HG03064 (cell line): ENCODE measurements at regions not wholly inside any gene's neighbourhood (a gene's known extent, or its start where the extent isn't known, plus 50 kb on each side); places are given as distances from the start of the nearest gene placed in this dataset.

Experiments used
- ATAC-seq: cut with Tn5 transposase; IDR thresholded peaks from one replicate; pipeline ENCODE4 v1.9.1; 2021; ENCODE audit warnings: low read depth; ENCODE audit not compliant: unreplicated experiment

GRCh38 chr13:106804991-106805390 lies 237.1 kb upstream of the ARGLU1 start:
- ATAC-seq, result no peak

DNA sequence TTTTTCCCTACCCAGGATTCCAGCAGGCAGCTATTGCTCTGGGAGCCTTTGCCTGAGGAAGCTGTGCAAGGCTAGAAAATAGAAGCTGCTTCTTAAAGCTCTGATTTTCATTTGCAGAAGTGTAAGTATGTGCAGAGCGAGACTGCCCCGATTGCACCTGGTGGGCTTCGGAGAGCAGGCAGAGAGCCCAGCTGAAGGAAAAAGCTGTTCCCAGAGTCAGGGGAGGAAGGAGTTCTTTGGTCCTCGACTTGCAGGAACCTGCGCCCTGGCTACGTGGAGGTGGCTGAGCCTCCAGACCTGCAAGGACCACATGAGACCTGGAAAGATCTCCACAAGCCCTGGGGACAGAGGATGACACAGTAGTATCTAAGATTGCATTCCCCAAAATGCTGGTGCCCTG lies 235.0 kb upstream of the ARGLU1 start:
- ATAC-seq, result no peak

GRCh38 chr13:106799781-106800335 lies 231.9 kb upstream of the ARGLU1 start:
- ATAC-seq, result no peak

- ATAC-seq, result no peak
Observed at GRCh38 chr13:106797081-106797640, 229.2 kb upstream of the ARGLU1 start.

GRCh38 chr13:106796280-106797047 lies 228.5 kb upstream of the ARGLU1 start:
- ATAC-seq, result no peak

GRCh38 chr13:106795847-106796246 lies 227.9 kb upstream of the ARGLU1 start:
- no peak for ATAC-seq

GRCh38 chr13:106794117-106794516 lies 226.2 kb upstream of the ARGLU1 start:
- ATAC-seq, result no peak

GRCh38 chr13:106789911-106790310 lies 222.0 kb upstream of the ARGLU1 start:
- ATAC-seq, result no peak

DNA sequence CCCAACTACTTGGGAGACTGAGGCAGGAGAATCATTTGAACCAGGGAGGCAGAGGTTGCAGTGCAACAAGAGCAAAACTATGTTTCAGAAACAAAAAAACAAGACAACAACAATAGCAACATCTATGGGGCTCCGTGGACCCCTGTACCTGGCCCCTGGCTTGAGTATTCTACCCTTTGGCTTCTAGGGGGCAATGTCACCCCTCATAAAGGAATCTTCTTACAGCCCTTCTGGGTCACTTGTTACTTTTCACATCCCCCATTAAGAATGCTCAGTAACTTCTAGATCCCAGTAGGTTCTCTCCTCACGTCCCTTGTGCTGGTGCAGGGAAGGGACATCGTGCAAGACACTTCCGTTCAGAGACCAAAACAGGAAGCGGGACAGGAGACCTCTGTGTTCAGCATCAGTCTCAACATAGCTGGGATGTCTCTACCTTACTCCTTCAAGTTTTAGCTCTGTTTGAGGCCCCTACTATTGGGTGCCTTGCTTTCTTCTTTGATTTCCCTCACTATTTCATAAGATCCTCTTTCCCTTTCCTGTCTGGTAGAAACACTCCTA lies 218.1 kb upstream of the ARGLU1 start:
- ATAC-seq, result no peak

- ATAC-seq, result no peak
Observed at GRCh38 chr13:106774621-106775020, 206.7 kb upstream of the ARGLU1 start.

GRCh38 chr13:106772006-106772601 lies 204.2 kb upstream of the ARGLU1 start:
- no peak for ATAC-seq

- ATAC-seq, result no peak
Observed at GRCh38 chr13:106768991-106769390, 201.1 kb upstream of the ARGLU1 start.

GRCh38 chr13:106762708-106763107 lies 194.8 kb upstream of the ARGLU1 start:
- no peak for ATAC-seq

GRCh38 chr13:106756446-106756845 lies 188.5 kb upstream of the ARGLU1 start:
- ATAC-seq, result no peak

- ATAC-seq, result no peak
Observed at GRCh38 chr13:106755542-106755941, 187.6 kb upstream of the ARGLU1 start.

GRCh38 chr13:106753251-106753650 lies 185.3 kb upstream of the ARGLU1 start:
- no peak for ATAC-seq

GRCh38 chr13:106752584-106753170 lies 184.7 kb upstream of the ARGLU1 start:
- no peak for ATAC-seq

DNA sequence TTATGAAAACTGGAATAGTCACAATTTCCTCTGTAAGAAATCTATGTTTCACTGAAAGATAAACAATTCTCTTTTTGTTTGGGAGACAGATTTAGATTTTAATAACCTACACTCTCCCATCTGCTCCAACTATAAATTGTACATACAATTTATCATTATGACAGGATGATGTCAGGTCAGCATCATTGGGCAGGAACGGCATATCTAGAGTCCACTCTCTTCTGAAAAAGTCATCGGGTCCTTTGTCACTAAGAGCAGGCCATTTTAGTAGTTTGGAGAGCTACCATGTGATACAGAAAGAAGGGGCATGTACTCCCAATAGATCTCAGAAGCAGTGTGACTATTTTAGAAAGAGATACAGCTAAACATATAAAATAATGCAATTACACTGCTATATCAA lies 180.8 kb upstream of the ARGLU1 start:
- no peak for ATAC-seq

GRCh38 chr13:106744516-106744915 lies 176.6 kb upstream of the ARGLU1 start:
- ATAC-seq, result no peak

GRCh38 chr13:106738186-106738678 lies 170.3 kb upstream of the ARGLU1 start:
- ATAC-seq, result no peak

DNA sequence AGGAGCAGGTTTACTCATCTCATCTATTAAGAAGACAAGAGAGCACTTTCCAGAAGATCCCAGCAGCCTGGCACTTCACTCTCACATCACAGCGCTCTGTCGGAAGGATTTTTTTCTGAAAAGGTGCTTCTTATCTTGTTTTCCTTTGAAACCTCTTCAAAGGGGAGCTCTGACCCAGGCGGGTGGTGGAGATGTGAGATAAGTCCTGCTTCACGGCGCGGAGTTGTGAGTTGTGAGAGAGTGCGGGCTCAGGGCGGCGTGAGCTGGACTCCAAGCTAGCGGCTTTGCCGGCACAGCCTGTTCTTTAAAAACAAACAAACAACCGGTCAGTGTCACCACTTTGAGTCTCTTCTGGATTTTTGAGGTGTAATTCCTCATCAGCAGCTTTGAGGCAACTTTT lies 169.0 kb upstream of the ARGLU1 start:
- ATAC-seq, result no peak
